Trophoblast cell (in vitro differentiated cells and primary cell): ENCODE measurements at regions not wholly inside any gene's neighbourhood (a gene's known extent, or its start where the extent isn't known, plus 50 kb on each side); places are given as distances from the start of the nearest gene placed in this dataset.
A peak's percentile ranks its signal among the peaks of the same experiment; 100 is the strongest.

Experiments
- DNase-seq, 2 donors: peaks; one replicate each; pipeline ENCODE4 v3.0.0-alpha.2; 2016
- H2AFZ ChIP-seq: 2 replicates; pipeline ENCODE4 v1.6.1; 2013; ENCODE audit warnings: low read length, moderate library complexity, mild to moderate bottlenecking; ENCODE audit not compliant: insufficient read depth, poor library complexity
- H2AK5ac ChIP-seq: 2 replicates; pipeline ENCODE4 v1.6.1; 2013; ENCODE audit warnings: mild to moderate bottlenecking, low read length
- H2BK120ac ChIP-seq: 2 replicates; pipeline ENCODE4 v1.6.1; 2013; ENCODE audit warnings: low read length, mild to moderate bottlenecking, moderate library complexity; ENCODE audit not compliant: insufficient read depth, poor library complexity
- H2BK12ac ChIP-seq: 2 replicates; pipeline ENCODE4 v1.6.1; 2013; ENCODE audit warnings: mild to moderate bottlenecking, low read length, moderate library complexity
- H2BK5ac ChIP-seq: 2 replicates; pipeline ENCODE4 v1.6.1; 2013; ENCODE audit warnings: low read length, low read depth, moderate library complexity, mild to moderate bottlenecking; ENCODE audit not compliant: poor library complexity
- H3K14ac ChIP-seq: 2 replicates; pipeline ENCODE4 v1.6.1; 2013; ENCODE audit warnings: mild to moderate bottlenecking, low read length
- H3K18ac ChIP-seq: 2 replicates; pipeline ENCODE4 v1.6.1; 2013; ENCODE audit warnings: mild to moderate bottlenecking, low read length
- H3K23ac ChIP-seq: 2 replicates; pipeline ENCODE4 v1.6.1; 2013; ENCODE audit warnings: low read length
- H3K27ac ChIP-seq: 2 replicates; pipeline ENCODE4 v1.5.1; 2013; ENCODE audit warnings: low read depth, mild to moderate bottlenecking, inconsistent platforms, low read length, moderate library complexity
- H3K27me3 ChIP-seq: 2 replicates; pipeline ENCODE4 v1.6.1; 2013; ENCODE audit warnings: inconsistent platforms, mild to moderate bottlenecking, low read length, moderate library complexity; ENCODE audit not compliant: insufficient read depth
- H3K36me3 ChIP-seq, 2 experiments: 1 replicate in 1 of 2; 2 replicates in 1 of 2; pipeline ENCODE4 v1.6.1; 2013; ENCODE audit warnings: low read length in 2 of 2, mild to moderate bottlenecking in 2 of 2, moderate library complexity in 1 of 2; ENCODE audit not compliant: insufficient read depth in 2 of 2, control insufficient read depth in 1 of 2
- H3K4ac ChIP-seq: 2 replicates; pipeline ENCODE4 v1.6.1; 2013; ENCODE audit warnings: low read depth, mild to moderate bottlenecking, low read length, moderate library complexity
- H3K4me1 ChIP-seq, 2 experiments: 1 replicate in 1 of 2; 2 replicates in 1 of 2; pipeline ENCODE4 v1.6.1; 2013; ENCODE audit warnings: low read length in 2 of 2, mild to moderate bottlenecking in 2 of 2, moderate library complexity in 1 of 2; ENCODE audit not compliant: insufficient read depth in 2 of 2, control insufficient read depth in 1 of 2
- H3K4me2 ChIP-seq: 2 replicates; pipeline ENCODE4 v1.6.1; 2013; ENCODE audit warnings: inconsistent platforms, mild to moderate bottlenecking, low read length, moderate library complexity
- H3K4me3 ChIP-seq: 2 replicates; pipeline ENCODE4 v1.5.1; 2013; ENCODE audit warnings: mild to moderate bottlenecking, low read depth, low read length, inconsistent platforms
- H3K79me1 ChIP-seq: one replicate; pipeline ENCODE4 v1.6.1; 2013; ENCODE audit warnings: low read length
- H3K79me2 ChIP-seq: 2 replicates; pipeline ENCODE4 v1.6.1; 2013; ENCODE audit warnings: low read length, mild to moderate bottlenecking; ENCODE audit not compliant: control insufficient read depth, insufficient read depth, poor library complexity
- H3K9ac ChIP-seq: 2 replicates; pipeline ENCODE4 v1.6.1; 2013; ENCODE audit warnings: mild to moderate bottlenecking, low read length
- H3K9me3 ChIP-seq: 2 replicates; pipeline ENCODE4 v1.6.1; 2013; ENCODE audit warnings: low read depth, mild to moderate bottlenecking, control low read depth, inconsistent platforms, low read length; ENCODE audit not compliant: insufficient read depth
- H4K12ac ChIP-seq: 2 replicates; pipeline ENCODE4 v1.6.1; 2013; ENCODE audit warnings: low read depth, mild to moderate bottlenecking, low read length, moderate library complexity
- H4K8ac ChIP-seq: 2 replicates; pipeline ENCODE4 v1.6.1; 2013; ENCODE audit warnings: low read depth, mild to moderate bottlenecking, low read length, moderate library complexity
- H4K91ac ChIP-seq: one replicate; pipeline ENCODE4 v1.6.1; 2013; ENCODE audit warnings: low read depth, mild to moderate bottlenecking, low read length, moderate library complexity
- WGBS: extraction: QIAGEN DNeasy Blood & Tissue Kit; methylation state at CpG from one replicate; pipeline ENCODE4 v1.1.7; 2013; ENCODE audit warnings: missing lambda C conversion rate; ENCODE audit not compliant: insufficient read length, insufficient coverage; ENCODE audit errors: extremely low coverage; 5-methylcytosine and 5-hydroxymethylcytosine counted together

GRCh38 chr6:169000022-169000421 lies 253.6 kb downstream of the THBS2 start:
- Histone ChIP-seq H3K79me2 (no peaks in the 10 kb centered on the region), H3K9ac (no peak overlapping the region), H3K27ac (no peak overlapping the region), H2AK5ac (no peak overlapping the region), H3K4me2 (no peak overlapping the region), H3K4me3 (no peak overlapping the region), H3K18ac (no peak overlapping the region), H3K14ac (no peak overlapping the region), H2AFZ (no peak overlapping the region), H4K12ac (no peak overlapping the region), H4K91ac (no peak overlapping the region), H2BK12ac (no peak overlapping the region), H3K36me3 (no peaks in the 10 kb centered on the region), H3K9me3 (peaks cover 5% of the 10 kb centered on the region), H4K8ac (no peak overlapping the region), H3K27me3 (no peaks in the 10 kb centered on the region), H2BK120ac (no peak overlapping the region), H2BK5ac (no peak overlapping the region), H3K23ac (no peak overlapping the region), H3K79me1 (no peaks in the 10 kb centered on the region), H3K4ac (no peak overlapping the region), H3K4me1 (no peaks in the 10 kb centered on the region)
- WGBS = no CpG with 5 or more reads among the region's 15 CpGs
- no peak for DNase-seq

GRCh38 chr6:168999392-168999791 lies 254.3 kb downstream of the THBS2 start:
- no peak overlapping the region for H4K8ac ChIP-seq
- H3K4me3 ChIP-seq = no peak overlapping the region
- WGBS = no CpG with 5 or more reads among the region's 13 CpGs
- H3K4me1 ChIP-seq = no peaks in the 10 kb centered on the region
- H2BK120ac ChIP-seq = no peak overlapping the region
- H2BK12ac ChIP-seq = no peak overlapping the region
- DNase-seq = peak in 1 of 2 donors; percentile 62
- H4K91ac ChIP-seq = no peak overlapping the region
- H3K18ac ChIP-seq = no peak overlapping the region
- no peak overlapping the region for H3K14ac ChIP-seq
- no peak overlapping the region for H3K4me2 ChIP-seq
- no peak overlapping the region for H3K9ac ChIP-seq
- H3K36me3 ChIP-seq = no peaks in the 10 kb centered on the region
- H3K79me2 ChIP-seq = no peaks in the 10 kb centered on the region
- H2AFZ ChIP-seq = no peak overlapping the region
- H3K9me3 ChIP-seq = peaks cover 5% of the 10 kb centered on the region
- H3K23ac ChIP-seq = no peak overlapping the region
- no peak overlapping the region for H3K4ac ChIP-seq
- no peaks in the 10 kb centered on the region for H3K79me1 ChIP-seq
- H3K27ac ChIP-seq = no peak overlapping the region
- no peak overlapping the region for H2BK5ac ChIP-seq
- H4K12ac ChIP-seq = no peak overlapping the region
- H2AK5ac ChIP-seq = no peak overlapping the region
- H3K27me3 ChIP-seq = no peaks in the 10 kb centered on the region

GRCh38 chr6:168996356-168996625 lies 257.4 kb downstream of the THBS2 start:
- DNase-seq = no peak
- H3K4me1 ChIP-seq = no peaks in the 10 kb centered on the region
- no peaks in the 10 kb centered on the region for H3K36me3 ChIP-seq
- H4K12ac ChIP-seq = no peak overlapping the region
- no peak overlapping the region for H3K23ac ChIP-seq
- H3K4me3 ChIP-seq = peak overlapping the region; percentile 18
- no peaks in the 10 kb centered on the region for H3K27me3 ChIP-seq
- no peaks in the 10 kb centered on the region for H3K79me1 ChIP-seq
- H2BK12ac ChIP-seq = no peak overlapping the region
- no peak overlapping the region for H4K91ac ChIP-seq
- no peak overlapping the region for H4K8ac ChIP-seq
- H3K18ac ChIP-seq = no peak overlapping the region
- no peak overlapping the region for H2AK5ac ChIP-seq
- no peak overlapping the region for H2BK5ac ChIP-seq
- no peak overlapping the region for H2BK120ac ChIP-seq
- no peak overlapping the region for H3K14ac ChIP-seq
- no CpG with 5 or more reads among the region's 9 CpGs for WGBS
- H2AFZ ChIP-seq = no peak overlapping the region
- no peak overlapping the region for H3K9ac ChIP-seq
- H3K4ac ChIP-seq = no peak overlapping the region
- no peak overlapping the region for H3K27ac ChIP-seq
- H3K9me3 ChIP-seq = peaks cover 5% of the 10 kb centered on the region
- no peaks in the 10 kb centered on the region for H3K79me2 ChIP-seq
- no peak overlapping the region for H3K4me2 ChIP-seq

GRCh38 chr6:168995526-168996355 lies 257.9 kb downstream of the THBS2 start:
- no CpG with 5 or more reads among the region's 29 CpGs for WGBS
- Histone ChIP-seq H3K4ac (no peak overlapping the region), H4K12ac (no peak overlapping the region), H3K79me2 (no peaks in the 10 kb centered on the region), H2BK120ac (no peak overlapping the region), H3K4me2 (no peak overlapping the region), H2BK12ac (no peak overlapping the region), H3K9me3 (peaks cover 5% of the 10 kb centered on the region), H3K9ac (no peak overlapping the region), H3K4me1 (no peaks in the 10 kb centered on the region), H3K27me3 (no peaks in the 10 kb centered on the region), H3K14ac (no peak overlapping the region), H3K27ac (no peak overlapping the region), H3K18ac (no peak overlapping the region), H3K23ac (no peak overlapping the region), H2AK5ac (no peak overlapping the region), H3K4me3 (peak overlapping the region; percentile 18), H2AFZ (no peak overlapping the region), H4K8ac (no peak overlapping the region), H3K36me3 (no peaks in the 10 kb centered on the region), H2BK5ac (no peak overlapping the region), H3K79me1 (no peaks in the 10 kb centered on the region), H4K91ac (no peak overlapping the region)
- DNase-seq = no peak
